ENCODE measurements at regions not wholly inside any gene's neighbourhood (a gene's known extent, or its start where the extent isn't known, plus 50 kb on each side); places are given as distances from the start of the nearest gene placed in this dataset.

GRCh38 chr15:46879032-46879770 is 838.1 kb upstream of the SEMA6D start:
- H3K9me3 Mint-ChIP-seq = peaks cover 16% of the 10 kb centered on the region
- H3K4me3 Mint-ChIP-seq = no peak overlapping the region
- no peaks in the 10 kb centered on the region for H3K4me1 Mint-ChIP-seq
- no peaks in the 10 kb centered on the region for H3K36me3 Mint-ChIP-seq (ENCODE audit: low read depth)
- no peak for DNase-seq
- no peak for ATAC-seq
- H3K27me3 Mint-ChIP-seq = no peaks in the 10 kb centered on the region
- H3K27ac Mint-ChIP-seq = no peak overlapping the region

DNA sequence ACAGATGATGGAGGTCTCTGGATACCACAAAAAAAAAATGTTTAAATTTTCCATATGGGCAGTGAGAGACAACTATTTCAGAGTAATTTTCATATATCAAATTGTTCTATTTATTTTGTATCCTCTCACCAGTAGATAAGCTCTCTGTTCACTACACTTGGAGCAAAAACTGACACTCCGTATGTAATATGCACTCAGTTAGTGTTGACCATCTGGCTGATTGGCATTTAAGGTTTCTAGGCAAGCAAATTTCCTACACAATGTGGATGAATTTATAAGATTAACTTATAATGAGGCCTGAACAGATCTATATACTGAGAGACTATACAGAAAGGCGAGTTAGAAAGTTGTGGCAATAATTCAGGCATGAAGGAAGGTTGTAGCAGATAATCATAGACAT is 836.5 kb upstream of the SEMA6D start:
- H3K27ac Mint-ChIP-seq = no peak overlapping the region
- no peaks in the 10 kb centered on the region for H3K4me1 Mint-ChIP-seq
- H3K27me3 Mint-ChIP-seq = no peaks in the 10 kb centered on the region
- peaks cover 16% of the 10 kb centered on the region for H3K9me3 Mint-ChIP-seq
- no peak for DNase-seq
- no peak overlapping the region for H3K4me3 Mint-ChIP-seq
- no peaks in the 10 kb centered on the region for H3K36me3 Mint-ChIP-seq (ENCODE audit: low read depth)
- ATAC-seq = no peak

- Mint-ChIP-seq H3K27me3 (no peaks in the 10 kb centered on the region), H3K9me3 (peaks cover 24% of the 10 kb centered on the region), H3K4me1 (no peaks in the 10 kb centered on the region), H3K36me3 (ENCODE audit: low read depth) (no peaks in the 10 kb centered on the region), H3K4me3 (no peak overlapping the region), H3K27ac (no peak overlapping the region)
- DNase-seq (no peak), ATAC-seq (no peak)
Observed at GRCh38 chr15:46892621-46893160, 824.6 kb upstream of the SEMA6D start.

- peaks cover 31% of the 10 kb centered on the region for H3K9me3 Mint-ChIP-seq
- H3K4me3 Mint-ChIP-seq = no peak overlapping the region
- no peaks in the 10 kb centered on the region for H3K4me1 Mint-ChIP-seq
- H3K27me3 Mint-ChIP-seq = no peaks in the 10 kb centered on the region
- no peak for ATAC-seq
- no peak overlapping the region for H3K27ac Mint-ChIP-seq
- DNase-seq = no peak
- H3K36me3 Mint-ChIP-seq (ENCODE audit: low read depth) = no peaks in the 10 kb centered on the region
Observed at GRCh38 chr15:46894644-46895043, 822.7 kb upstream of the SEMA6D start.

GRCh38 chr15:46897266-46897665 is 820.0 kb upstream of the SEMA6D start:
- Mint-ChIP-seq H3K36me3 (ENCODE audit: low read depth) (no peaks in the 10 kb centered on the region), H3K4me3 (no peak overlapping the region), H3K27me3 (no peaks in the 10 kb centered on the region), H3K9me3 (peaks cover 25% of the 10 kb centered on the region), H3K4me1 (no peaks in the 10 kb centered on the region), H3K27ac (no peak overlapping the region)
- DNase-seq (no peak), ATAC-seq (no peak)

- Mint-ChIP-seq H3K27ac (no peak overlapping the region), H3K27me3 (no peaks in the 10 kb centered on the region), H3K4me1 (no peaks in the 10 kb centered on the region), H3K4me3 (no peak overlapping the region), H3K36me3 (ENCODE audit: low read depth) (no peaks in the 10 kb centered on the region), H3K9me3 (peaks cover 23% of the 10 kb centered on the region)
- no peak for DNase-seq
- no peak for ATAC-seq
Observed at GRCh38 chr15:46901001-46901400, 816.3 kb upstream of the SEMA6D start.

DNA sequence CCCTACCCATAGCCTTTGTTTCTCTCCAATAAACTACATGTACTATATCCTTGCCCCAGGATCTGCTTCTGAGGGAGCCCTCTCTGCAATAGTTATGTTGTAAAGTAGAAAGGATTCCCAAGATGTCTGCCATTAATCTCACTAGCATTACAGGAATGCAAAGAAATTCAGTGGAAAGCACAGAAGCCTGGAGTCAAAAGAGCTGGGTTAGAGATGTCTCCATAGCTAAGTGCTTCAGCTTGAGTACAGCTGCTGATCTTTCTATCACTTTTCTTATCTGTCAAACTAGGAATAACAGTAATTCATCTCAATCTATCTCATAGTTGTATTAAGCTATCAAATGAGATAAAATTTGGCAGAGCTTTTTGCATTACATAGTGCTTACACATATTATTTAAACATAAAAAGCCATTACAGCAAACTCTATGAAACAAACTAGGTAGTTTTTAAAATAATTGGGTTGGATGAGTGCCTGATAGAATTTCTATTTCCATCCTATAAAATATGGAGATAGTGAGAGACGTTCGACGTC is 799.5 kb upstream of the SEMA6D start:
- Mint-ChIP-seq H3K36me3 (ENCODE audit: low read depth) (no peaks in the 10 kb centered on the region), H3K27me3 (no peaks in the 10 kb centered on the region), H3K27ac (no peak overlapping the region), H3K4me3 (no peak overlapping the region), H3K4me1 (no peaks in the 10 kb centered on the region), H3K9me3 (peaks cover 10% of the 10 kb centered on the region)
- no peak for ATAC-seq
- no peak for DNase-seq

GRCh38 chr15:46918462-46919140 is 798.7 kb upstream of the SEMA6D start:
- H3K4me3 Mint-ChIP-seq = no peak overlapping the region
- H3K9me3 Mint-ChIP-seq = peaks cover 17% of the 10 kb centered on the region
- H3K36me3 Mint-ChIP-seq (ENCODE audit: low read depth) = no peaks in the 10 kb centered on the region
- no peak overlapping the region for H3K27ac Mint-ChIP-seq
- no peaks in the 10 kb centered on the region for H3K4me1 Mint-ChIP-seq
- DNase-seq (no peak), ATAC-seq (no peak)
- no peaks in the 10 kb centered on the region for H3K27me3 Mint-ChIP-seq

DNA sequence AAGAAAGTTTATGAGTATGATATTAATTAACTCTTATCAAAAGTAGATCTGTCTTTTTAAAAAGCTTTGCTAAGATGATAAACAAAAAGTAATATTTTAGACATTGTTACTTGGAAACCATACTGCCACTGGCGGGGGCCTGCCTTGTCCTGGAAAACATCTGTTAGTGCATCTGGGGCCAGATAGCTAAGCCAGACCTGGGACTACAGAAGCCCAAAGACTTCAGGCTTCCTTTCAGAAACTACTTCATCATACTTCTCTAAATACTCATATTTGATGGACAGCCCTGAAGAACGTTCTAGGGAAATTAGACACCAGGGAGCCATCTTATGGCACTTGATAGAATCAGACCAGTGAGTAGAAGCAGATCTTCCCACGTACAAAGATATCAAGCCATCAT is 795.4 kb upstream of the SEMA6D start:
- no peaks in the 10 kb centered on the region for H3K27me3 Mint-ChIP-seq
- no peak overlapping the region for H3K27ac Mint-ChIP-seq
- no peak for ATAC-seq

GRCh38 chr15:46930426-46930825 is 786.9 kb upstream of the SEMA6D start:
- H3K27me3 Mint-ChIP-seq = no peaks in the 10 kb centered on the region
- H3K4me1 Mint-ChIP-seq = no peaks in the 10 kb centered on the region
- no peaks in the 10 kb centered on the region for H3K36me3 Mint-ChIP-seq (ENCODE audit: low read depth)
- no peak overlapping the region for H3K27ac Mint-ChIP-seq
- no peak for DNase-seq
- peaks cover 21% of the 10 kb centered on the region for H3K9me3 Mint-ChIP-seq
- H3K4me3 Mint-ChIP-seq = no peak overlapping the region
- no peak for ATAC-seq

More for the DNA sequence above, 795.4 kb upstream of the SEMA6D start:
- Mint-ChIP-seq H3K4me1 (no peaks in the 10 kb centered on the region), H3K9me3 (peaks cover 12% of the 10 kb centered on the region), H3K4me3 (no peak overlapping the region), H3K36me3 (ENCODE audit: low read depth) (no peaks in the 10 kb centered on the region)
- DNase-seq = no peak

DNA sequence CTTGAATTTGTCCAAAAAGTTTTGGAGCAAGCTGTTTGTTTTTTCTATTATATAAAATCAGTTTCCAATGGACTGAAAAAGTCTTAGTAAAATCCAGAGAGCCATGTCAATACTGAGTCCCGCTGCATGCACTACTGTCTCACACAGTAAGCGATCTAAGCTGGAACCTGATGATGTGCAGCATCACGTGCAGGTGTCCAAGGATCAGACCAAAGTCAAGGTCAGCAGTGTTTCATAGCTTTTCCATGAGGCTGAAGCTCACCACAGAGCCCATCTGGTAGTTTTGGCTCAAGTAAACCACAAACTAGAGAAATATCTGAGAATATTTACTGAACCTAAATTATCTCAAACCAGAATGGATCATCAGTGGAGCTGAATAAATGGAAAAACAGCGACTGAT is 784.0 kb upstream of the SEMA6D start:
- Mint-ChIP-seq H3K4me1 (no peaks in the 10 kb centered on the region), H3K9me3 (peaks cover 21% of the 10 kb centered on the region), H3K36me3 (ENCODE audit: low read depth) (no peaks in the 10 kb centered on the region), H3K4me3 (no peak overlapping the region), H3K27ac (no peak overlapping the region), H3K27me3 (no peaks in the 10 kb centered on the region)
- DNase-seq (no peak), ATAC-seq (no peak)

- Mint-ChIP-seq H3K27me3 (no peaks in the 10 kb centered on the region), H3K27ac (no peak overlapping the region)
Observed at GRCh38 chr15:46934851-46935250, 782.5 kb upstream of the SEMA6D start.

GRCh38 chr15:46938169-46938568 is 779.1 kb upstream of the SEMA6D start:
- H3K27me3 Mint-ChIP-seq = no peaks in the 10 kb centered on the region

More at GRCh38 chr15:46934851-46935250, 782.5 kb upstream of the SEMA6D start:
- no peak overlapping the region for H3K4me3 Mint-ChIP-seq
- H3K9me3 Mint-ChIP-seq = peaks cover 21% of the 10 kb centered on the region
- DNase-seq (no peak), ATAC-seq (no peak)
- no peaks in the 10 kb centered on the region for H3K36me3 Mint-ChIP-seq (ENCODE audit: low read depth)
- H3K4me1 Mint-ChIP-seq = no peaks in the 10 kb centered on the region

DNA sequence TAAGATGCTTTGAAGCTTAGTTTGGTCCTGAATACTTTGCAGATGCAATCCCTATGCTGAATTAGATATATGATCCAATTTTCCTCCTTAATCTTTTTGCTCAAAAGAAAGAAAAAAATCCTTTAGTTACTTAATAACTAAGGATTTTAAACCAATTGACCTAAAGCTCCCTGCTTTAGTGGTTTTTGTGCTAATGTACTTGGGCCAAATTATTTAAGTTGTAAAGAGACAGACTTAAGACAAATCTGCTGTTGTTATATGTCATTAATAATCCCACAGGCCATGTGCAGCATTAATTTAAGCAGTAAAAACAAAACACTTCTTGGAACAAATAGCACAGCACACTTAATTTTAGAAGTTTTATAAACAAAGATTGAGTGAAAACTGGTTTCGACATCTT is 776.1 kb upstream of the SEMA6D start:
- Mint-ChIP-seq H3K4me3 (no peak overlapping the region), H3K4me1 (no peaks in the 10 kb centered on the region), H3K27me3 (no peaks in the 10 kb centered on the region), H3K9me3 (peaks cover 7% of the 10 kb centered on the region), H3K36me3 (ENCODE audit: low read depth) (no peaks in the 10 kb centered on the region), H3K27ac (no peak overlapping the region)
- no peak for ATAC-seq
- no peak for DNase-seq

More at GRCh38 chr15:46938169-46938568, 779.1 kb upstream of the SEMA6D start:
- Mint-ChIP-seq H3K36me3 (ENCODE audit: low read depth) (no peaks in the 10 kb centered on the region), H3K27ac (no peak overlapping the region), H3K9me3 (peaks cover 7% of the 10 kb centered on the region), H3K4me3 (no peak overlapping the region), H3K4me1 (no peaks in the 10 kb centered on the region)
- ATAC-seq (no peak), DNase-seq (no peak)

GRCh38 chr15:46946953-46947352 is 770.4 kb upstream of the SEMA6D start:
- Mint-ChIP-seq H3K4me3 (no peak overlapping the region), H3K27me3 (no peaks in the 10 kb centered on the region), H3K27ac (no peak overlapping the region), H3K36me3 (ENCODE audit: low read depth) (peaks cover 3% of the 10 kb centered on the region), H3K9me3 (peaks cover 26% of the 10 kb centered on the region), H3K4me1 (no peaks in the 10 kb centered on the region)
- ATAC-seq (no peak), DNase-seq (no peak)

All from activated naive CD8-positive, alpha-beta T cell treated with anti-CD3 and anti-CD28 coated beads, Interleukin-2, amount 50 U/mL, for 24 hours (primary cell).